ENCODE measurements at regions not wholly inside any gene's neighbourhood (a gene's known extent, or its start where the extent isn't known, plus 50 kb on each side); places are given as distances from the start of the nearest gene placed in this dataset.

GRCh38 chr3:106018929-106019550 is 150.2 kb upstream of the CBLB start:
- DNase-seq (ENCODE audit: low read depth in 2 of 2) = no peak

- no peak for DNase-seq (ENCODE audit: low read depth in 2 of 2)
These were observed 154.1 kb upstream of the CBLB start for GRCh38 chr3:106022913-106023312.

GRCh38 chr3:106025151-106025722 is 156.4 kb upstream of the CBLB start:
- no peak for DNase-seq (ENCODE audit: low read depth in 2 of 2)

GRCh38 chr3:106029954-106030626 is 161.3 kb upstream of the CBLB start:
- DNase-seq (ENCODE audit: low read depth in 2 of 2) = no peak

- no peak for DNase-seq (ENCODE audit: low read depth in 2 of 2)
These were observed 161.8 kb upstream of the CBLB start for GRCh38 chr3:106030627-106030963.

- DNase-seq (ENCODE audit: low read depth in 2 of 2) = no peak
These were observed 163.7 kb upstream of the CBLB start for GRCh38 chr3:106032479-106032878.

GRCh38 chr3:106033654-106034053 is 164.8 kb upstream of the CBLB start:
- no peak for DNase-seq (ENCODE audit: low read depth in 2 of 2)

GRCh38 chr3:106034313-106034712 is 165.5 kb upstream of the CBLB start:
- DNase-seq (ENCODE audit: low read depth in 2 of 2) = no peak

GRCh38 chr3:106035619-106036018 is 166.8 kb upstream of the CBLB start:
- no peak for DNase-seq (ENCODE audit: low read depth in 2 of 2)

- no peak for DNase-seq (ENCODE audit: low read depth in 2 of 2)
These were observed 167.9 kb upstream of the CBLB start for GRCh38 chr3:106036696-106037095.

GRCh38 chr3:106047221-106047620 is 178.4 kb upstream of the CBLB start:
- no peak for DNase-seq (ENCODE audit: low read depth in 2 of 2)

- no peak for DNase-seq (ENCODE audit: low read depth in 2 of 2)
These were observed 180.2 kb upstream of the CBLB start for GRCh38 chr3:106048946-106049481.

- DNase-seq (ENCODE audit: low read depth in 2 of 2) = no peak
These were observed 181.0 kb upstream of the CBLB start for GRCh38 chr3:106049821-106050220.

- no peak for DNase-seq (ENCODE audit: low read depth in 2 of 2)
These were observed 188.1 kb upstream of the CBLB start for GRCh38 chr3:106056931-106057330.

GRCh38 chr3:106058475-106058874 is 189.7 kb upstream of the CBLB start:
- no peak for DNase-seq (ENCODE audit: low read depth in 2 of 2)

GRCh38 chr3:106059953-106060517 is 191.2 kb upstream of the CBLB start:
- DNase-seq (ENCODE audit: low read depth in 2 of 2) = no peak

- DNase-seq (ENCODE audit: low read depth in 2 of 2) = no peak
These were observed 195.1 kb upstream of the CBLB start for GRCh38 chr3:106063909-106064308.

- DNase-seq (ENCODE audit: low read depth in 2 of 2) = no peak
These were observed 197.0 kb upstream of the CBLB start for GRCh38 chr3:106065831-106066230.

GRCh38 chr3:106067711-106068110 is 198.9 kb upstream of the CBLB start:
- no peak for DNase-seq (ENCODE audit: low read depth in 2 of 2)

GRCh38 chr3:106068381-106068780 is 199.6 kb upstream of the CBLB start:
- DNase-seq (ENCODE audit: low read depth in 2 of 2) = no peak

GRCh38 chr3:106068795-106069194 is 200.0 kb upstream of the CBLB start:
- DNase-seq (ENCODE audit: low read depth in 2 of 2) = no peak

GRCh38 chr3:106070187-106070586 is 201.4 kb upstream of the CBLB start:
- DNase-seq (ENCODE audit: low read depth in 2 of 2) = no peak

GRCh38 chr3:106071306-106071705 is 202.5 kb upstream of the CBLB start:
- DNase-seq (ENCODE audit: low read depth in 2 of 2) = no peak
